ENCODE measurements at regions not wholly inside any gene's neighbourhood (a gene's known extent, or its start where the extent isn't known, plus 50 kb on each side); places are given as distances from the start of the nearest gene placed in this dataset.

GRCh38 chr4:124189545-124189944, 523.0 kb downstream of the ANKRD50 start:
- Histone ChIP-seq H3K4me1 (ENCODE audit: control insufficient read depth, insufficient read depth, low read length) (peaks cover 6% of the 10 kb centered on the region), H3K9ac (ENCODE audit: low read length) (no peak overlapping the region)

GRCh38 chr4:124191329-124191728, 521.2 kb downstream of the ANKRD50 start:
- Histone ChIP-seq H3K4me3 (ENCODE audit: low read length) (no peak overlapping the region), H3K27me3 (ENCODE audit: control insufficient read depth, insufficient read depth, low read length) (no peaks in the 10 kb centered on the region), H3K27ac (ENCODE audit: low read depth, low read length) (no peak overlapping the region), H3K4me1 (ENCODE audit: control insufficient read depth, insufficient read depth, low read length) (peaks cover 6% of the 10 kb centered on the region), H3K9ac (ENCODE audit: low read length) (no peak overlapping the region), H3K36me3 (ENCODE audit: control insufficient read depth, insufficient read depth, low read length) (no peaks in the 10 kb centered on the region)

More at GRCh38 chr4:124189545-124189944, 523.0 kb downstream of the ANKRD50 start:
- H3K27me3 ChIP-seq (ENCODE audit: control insufficient read depth, insufficient read depth, low read length), result no peaks in the 10 kb centered on the region
- no peak overlapping the region for H3K4me3 ChIP-seq (ENCODE audit: low read length)
- H3K36me3 ChIP-seq (ENCODE audit: control insufficient read depth, insufficient read depth, low read length), result no peaks in the 10 kb centered on the region
- H3K27ac ChIP-seq (ENCODE audit: low read depth, low read length), result peak overlapping the region; percentile 45

GRCh38 chr4:124192544-124192943, 520.0 kb downstream of the ANKRD50 start:
- Histone ChIP-seq H3K4me1 (ENCODE audit: control insufficient read depth, insufficient read depth, low read length) (peaks cover 6% of the 10 kb centered on the region), H3K9ac (ENCODE audit: low read length) (no peak overlapping the region), H3K4me3 (ENCODE audit: low read length) (no peak overlapping the region), H3K27me3 (ENCODE audit: control insufficient read depth, insufficient read depth, low read length) (no peaks in the 10 kb centered on the region), H3K27ac (ENCODE audit: low read depth, low read length) (no peak overlapping the region), H3K36me3 (ENCODE audit: control insufficient read depth, insufficient read depth, low read length) (no peaks in the 10 kb centered on the region)

GRCh38 chr4:124199185-124199584, 513.3 kb downstream of the ANKRD50 start:
- Histone ChIP-seq H3K27me3 (ENCODE audit: control insufficient read depth, insufficient read depth, low read length) (no peaks in the 10 kb centered on the region), H3K9ac (ENCODE audit: low read length) (no peak overlapping the region), H3K4me3 (ENCODE audit: low read length) (no peak overlapping the region), H3K4me1 (ENCODE audit: control insufficient read depth, insufficient read depth, low read length) (peaks cover 4% of the 10 kb centered on the region), H3K27ac (ENCODE audit: low read depth, low read length) (no peak overlapping the region), H3K36me3 (ENCODE audit: control insufficient read depth, insufficient read depth, low read length) (no peaks in the 10 kb centered on the region)

- H3K27ac ChIP-seq (ENCODE audit: low read depth, low read length), result no peak overlapping the region
- no peak overlapping the region for H3K4me3 ChIP-seq (ENCODE audit: low read length)
- no peak overlapping the region for H3K9ac ChIP-seq (ENCODE audit: low read length)
- no peaks in the 10 kb centered on the region for H3K27me3 ChIP-seq (ENCODE audit: control insufficient read depth, insufficient read depth, low read length)
- no peaks in the 10 kb centered on the region for H3K36me3 ChIP-seq (ENCODE audit: control insufficient read depth, insufficient read depth, low read length)
- H3K4me1 ChIP-seq (ENCODE audit: control insufficient read depth, insufficient read depth, low read length), result peaks cover 4% of the 10 kb centered on the region
Measured at GRCh38 chr4:124199755-124200154, 512.8 kb downstream of the ANKRD50 start.

- Histone ChIP-seq H3K4me3 (ENCODE audit: low read length) (no peak overlapping the region), H3K27ac (ENCODE audit: low read depth, low read length) (no peak overlapping the region), H3K4me1 (ENCODE audit: control insufficient read depth, insufficient read depth, low read length) (peaks cover 4% of the 10 kb centered on the region), H3K27me3 (ENCODE audit: control insufficient read depth, insufficient read depth, low read length) (no peaks in the 10 kb centered on the region), H3K9ac (ENCODE audit: low read length) (no peak overlapping the region), H3K36me3 (ENCODE audit: control insufficient read depth, insufficient read depth, low read length) (no peaks in the 10 kb centered on the region)
Measured at GRCh38 chr4:124201636-124202035, 510.9 kb downstream of the ANKRD50 start.

GRCh38 chr4:124202099-124202498, 510.4 kb downstream of the ANKRD50 start:
- Histone ChIP-seq H3K4me3 (ENCODE audit: low read length) (no peak overlapping the region), H3K36me3 (ENCODE audit: control insufficient read depth, insufficient read depth, low read length) (no peaks in the 10 kb centered on the region), H3K9ac (ENCODE audit: low read length) (no peak overlapping the region), H3K27ac (ENCODE audit: low read depth, low read length) (no peak overlapping the region), H3K4me1 (ENCODE audit: control insufficient read depth, insufficient read depth, low read length) (peaks cover 4% of the 10 kb centered on the region), H3K27me3 (ENCODE audit: control insufficient read depth, insufficient read depth, low read length) (no peaks in the 10 kb centered on the region)

- Histone ChIP-seq H3K27me3 (ENCODE audit: control insufficient read depth, insufficient read depth, low read length) (no peaks in the 10 kb centered on the region), H3K27ac (ENCODE audit: low read depth, low read length) (no peak overlapping the region), H3K9ac (ENCODE audit: low read length) (no peak overlapping the region), H3K4me1 (ENCODE audit: control insufficient read depth, insufficient read depth, low read length) (peaks cover 4% of the 10 kb centered on the region), H3K4me3 (ENCODE audit: low read length) (no peak overlapping the region), H3K36me3 (ENCODE audit: control insufficient read depth, insufficient read depth, low read length) (no peaks in the 10 kb centered on the region)
Measured at GRCh38 chr4:124203613-124204238, 508.8 kb downstream of the ANKRD50 start.

GRCh38 chr4:124206779-124207605, 505.5 kb downstream of the ANKRD50 start:
- H3K27ac ChIP-seq (ENCODE audit: low read depth, low read length), result no peak overlapping the region
- H3K4me3 ChIP-seq (ENCODE audit: low read length), result no peak overlapping the region
- H3K27me3 ChIP-seq (ENCODE audit: control insufficient read depth, insufficient read depth, low read length), result no peaks in the 10 kb centered on the region
- no peak overlapping the region for H3K9ac ChIP-seq (ENCODE audit: low read length)
- no peaks in the 10 kb centered on the region for H3K36me3 ChIP-seq (ENCODE audit: control insufficient read depth, insufficient read depth, low read length)
- H3K4me1 ChIP-seq (ENCODE audit: control insufficient read depth, insufficient read depth, low read length), result peaks cover under 1% of the 10 kb centered on the region

GRCh38 chr4:124209211-124209610, 503.3 kb downstream of the ANKRD50 start:
- Histone ChIP-seq H3K4me3 (ENCODE audit: low read length) (no peak overlapping the region), H3K27me3 (ENCODE audit: control insufficient read depth, insufficient read depth, low read length) (no peaks in the 10 kb centered on the region), H3K27ac (ENCODE audit: low read depth, low read length) (no peak overlapping the region), H3K4me1 (ENCODE audit: control insufficient read depth, insufficient read depth, low read length) (peaks cover 5% of the 10 kb centered on the region), H3K36me3 (ENCODE audit: control insufficient read depth, insufficient read depth, low read length) (no peaks in the 10 kb centered on the region), H3K9ac (ENCODE audit: low read length) (no peak overlapping the region)

GRCh38 chr4:124209626-124210025, 502.9 kb downstream of the ANKRD50 start:
- Histone ChIP-seq H3K36me3 (ENCODE audit: control insufficient read depth, insufficient read depth, low read length) (no peaks in the 10 kb centered on the region), H3K27ac (ENCODE audit: low read depth, low read length) (no peak overlapping the region), H3K4me1 (ENCODE audit: control insufficient read depth, insufficient read depth, low read length) (peaks cover 5% of the 10 kb centered on the region), H3K9ac (ENCODE audit: low read length) (no peak overlapping the region), H3K4me3 (ENCODE audit: low read length) (no peak overlapping the region), H3K27me3 (ENCODE audit: control insufficient read depth, insufficient read depth, low read length) (no peaks in the 10 kb centered on the region)

- Histone ChIP-seq H3K4me1 (ENCODE audit: control insufficient read depth, insufficient read depth, low read length) (peaks cover 5% of the 10 kb centered on the region), H3K27ac (ENCODE audit: low read depth, low read length) (no peak overlapping the region), H3K9ac (ENCODE audit: low read length) (no peak overlapping the region), H3K36me3 (ENCODE audit: control insufficient read depth, insufficient read depth, low read length) (no peaks in the 10 kb centered on the region), H3K4me3 (ENCODE audit: low read length) (no peak overlapping the region), H3K27me3 (ENCODE audit: control insufficient read depth, insufficient read depth, low read length) (no peaks in the 10 kb centered on the region)
Measured at GRCh38 chr4:124210746-124211145, 501.8 kb downstream of the ANKRD50 start.
